ENCODE measurements at regions not wholly inside any gene's neighbourhood (a gene's known extent, or its start where the extent isn't known, plus 50 kb on each side); places are given as distances from the start of the nearest gene placed in this dataset.

- peaks cover 17% of the 10 kb centered on the region for H3K9me3 Mint-ChIP-seq (ENCODE audit: low read depth)
- no peak for DNase-seq (ENCODE audit: low spot score, unreplicated experiment)
Measured at GRCh38 chr1:13992489-13993285, 292.7 kb downstream of the PRDM2 start.

GRCh38 chr1:13994386-13994785 lies 294.4 kb downstream of the PRDM2 start:
- Mint-ChIP-seq H3K27ac (no peak overlapping the region), H3K27me3 (peaks cover 8% of the 10 kb centered on the region), H3K9me3 (ENCODE audit: low read depth) (peaks cover 26% of the 10 kb centered on the region), H3K4me3 (ENCODE audit: low read depth) (no peak overlapping the region), H3K36me3 (ENCODE audit: insufficient read depth) (no peaks in the 10 kb centered on the region), H3K4me1 (ENCODE audit: low read depth) (peaks cover 9% of the 10 kb centered on the region)
- no peak for TF ChIP-seq CTCF (IDR thresholded peaks at IDR 0.05; ENCODE audit: unreplicated experiment)
- no peak for DNase-seq (ENCODE audit: low spot score, unreplicated experiment)

More at GRCh38 chr1:13992489-13993285, 292.7 kb downstream of the PRDM2 start:
- no peak overlapping the region for H3K27ac Mint-ChIP-seq
- peaks cover 9% of the 10 kb centered on the region for H3K27me3 Mint-ChIP-seq
- H3K4me3 Mint-ChIP-seq (ENCODE audit: low read depth), result no peak overlapping the region
- H3K36me3 Mint-ChIP-seq (ENCODE audit: insufficient read depth), result no peaks in the 10 kb centered on the region
- peaks cover 9% of the 10 kb centered on the region for H3K4me1 Mint-ChIP-seq (ENCODE audit: low read depth)
- TF ChIP-seq CTCF (IDR thresholded peaks at IDR 0.05; ENCODE audit: unreplicated experiment), result no peak

GRCh38 chr1:13996334-13996733 lies 296.3 kb downstream of the PRDM2 start:
- no peaks in the 10 kb centered on the region for H3K36me3 Mint-ChIP-seq (ENCODE audit: insufficient read depth)
- no peak overlapping the region for H3K4me3 Mint-ChIP-seq (ENCODE audit: low read depth)
- DNase-seq (ENCODE audit: low spot score, unreplicated experiment), result no peak
- H3K9me3 Mint-ChIP-seq (ENCODE audit: low read depth), result peaks cover 37% of the 10 kb centered on the region
- no peak for TF ChIP-seq CTCF (IDR thresholded peaks at IDR 0.05; ENCODE audit: unreplicated experiment)
- H3K27ac Mint-ChIP-seq, result no peak overlapping the region
- peaks cover 8% of the 10 kb centered on the region for H3K27me3 Mint-ChIP-seq
- peaks cover 6% of the 10 kb centered on the region for H3K4me1 Mint-ChIP-seq (ENCODE audit: low read depth)

- no peaks in the 10 kb centered on the region for H3K27me3 Mint-ChIP-seq
- no peak for DNase-seq (ENCODE audit: low spot score, unreplicated experiment)
- peaks cover 32% of the 10 kb centered on the region for H3K9me3 Mint-ChIP-seq (ENCODE audit: low read depth)
- no peaks in the 10 kb centered on the region for H3K4me1 Mint-ChIP-seq (ENCODE audit: low read depth)
- no peak overlapping the region for H3K4me3 Mint-ChIP-seq (ENCODE audit: low read depth)
- no peaks in the 10 kb centered on the region for H3K36me3 Mint-ChIP-seq (ENCODE audit: insufficient read depth)
- H3K27ac Mint-ChIP-seq, result no peak overlapping the region
- no peak for TF ChIP-seq CTCF (IDR thresholded peaks at IDR 0.05; ENCODE audit: unreplicated experiment)
Measured at GRCh38 chr1:14003552-14003951, 303.6 kb downstream of the PRDM2 start.

- Mint-ChIP-seq H3K27ac (no peak overlapping the region), H3K4me1 (ENCODE audit: low read depth) (no peaks in the 10 kb centered on the region), H3K4me3 (ENCODE audit: low read depth) (no peak overlapping the region), H3K27me3 (peaks cover 10% of the 10 kb centered on the region), H3K36me3 (ENCODE audit: insufficient read depth) (no peaks in the 10 kb centered on the region), H3K9me3 (ENCODE audit: low read depth) (peaks cover 10% of the 10 kb centered on the region)
- DNase-seq (ENCODE audit: low spot score, unreplicated experiment), result no peak
- no peak for TF ChIP-seq CTCF (IDR thresholded peaks at IDR 0.05; ENCODE audit: unreplicated experiment)
Measured at GRCh38 chr1:14009582-14009981, 309.6 kb downstream of the PRDM2 start.
